Right lobe of liver (tissue), 6 donors: ENCODE measurements at regions not wholly inside any gene's neighbourhood (a gene's known extent, or its start where the extent isn't known, plus 50 kb on each side); places are given as distances from the start of the nearest gene placed in this dataset.
"Not testable (repeated sequence)": the region's sequence is repeated elsewhere in the genome, so short reads cannot be mapped to it uniquely, and the experiment has no call there.

Experiments used
- ATAC-seq, 4 donors: fragments of 200-7000 bp; cut with Tn5 transposase; one replicate each; pipeline ENCODE4 v1.9.1; 2020; ENCODE audit warnings: mild to moderate bottlenecking in 4 of 4, moderate library complexity in 4 of 4
- DNase-seq, 3 donors: peaks; one replicate each; pipeline ENCODE4 v3.0.0-alpha.2; 2020
- H3K27ac ChIP-seq, 3 donors: fragments of 200-600 bp; one replicate each; pipeline ENCODE4 v1.8.0; 2022
- H3K27me3 ChIP-seq, 2 donors: fragments of 200-600 bp; one replicate each; pipeline ENCODE4 v1.8.0; 2022
- H3K36me3 ChIP-seq, 4 donors: fragments of 200-600 bp; sonication (generic) in 1 of 4; one replicate each; pipeline versions ENCODE4 v1.5.1 to v1.8.0; 2017 to 2022; ENCODE audit warnings: control low read depth in 1 of 4
- H3K4me1 ChIP-seq, 4 donors: fragments of 200-600 bp; sonication (generic) in 1 of 4; one replicate each; pipeline versions ENCODE4 v1.5.1 to v1.8.0; 2017 to 2022; ENCODE audit warnings: control low read depth in 1 of 4
- H3K4me3 ChIP-seq, 3 donors: fragments of 200-600 bp; one replicate each; pipeline ENCODE4 v1.8.0; 2022
- H3K9me3 ChIP-seq, 4 donors: fragments of 200-600 bp; sonication (generic) in 1 of 4; one replicate each; pipeline versions ENCODE4 v1.5.1 to v1.8.0; 2017 to 2022; ENCODE audit warnings: control low read depth in 1 of 4
- POLR2A ChIP-seq: fragments of 450-650 bp; IDR thresholded peaks from one replicate; pipeline ENCODE4 v1.6.1; 2017; ENCODE audit warnings: antibody characterized with exemption, mild to moderate bottlenecking
- WGBS: methylation state at CpG from one replicate; pipeline ENCODE4 v1.1.6; 2018; ENCODE audit warnings: low coverage, low lambda C conversion rate; ENCODE audit not compliant: insufficient coverage; ENCODE audit errors: missing lambda C conversion rate; 5-methylcytosine and 5-hydroxymethylcytosine counted together
- intact Hi-C, 2 donors: fragments of 100-400 bp; cut with DNase I; formaldehyde crosslinking; loops; one replicate each; pipeline versions ENCODE4 v1.11.2 to v1.14.1; 2022
- TF ChIP-seq, protein P1 (sequence below), 4 donors: fragments of 200-600 bp in 3 of 4; fragments of 450-650 bp in 1 of 4; IDR thresholded peaks; one replicate each; pipeline versions ENCODE4 v1.5.1 to v1.8.0; 2016 to 2022; ENCODE audit warnings: antibody characterized with exemption in 4 of 4, mild to moderate bottlenecking in 2 of 4
- donor health status: DM: no; HTN: yes; CAD: no.
- donor health status: DM: no; HTN: no; CAD: no.
- donor health status: DM: no; HTN: no; CAD: no.
- donor health status: DM: no; HTN: yes; CAD: no.
- donor health status: DM: no; HTN: yes; CAD: no.

- Histone ChIP-seq H3K27me3 (no peaks in the 10 kb centered on the region), H3K4me1 (no peaks in the 10 kb centered on the region), H3K9me3 (peaks cover 0 to 3% (median 0%) of the 10 kb centered on the region in 4 donors), H3K36me3 (no peaks in the 10 kb centered on the region), H3K4me3 (no peak overlapping the region), H3K27ac (no peak overlapping the region)
- intact Hi-C loops = no loop called here
- ATAC-seq (no peak), DNase-seq (no peak)
- 50% methylated on average over 3 of the region's 3 CpGs for WGBS
- TF ChIP-seq POLR2A = no peak
- TF ChIP-seq, protein P1, sequence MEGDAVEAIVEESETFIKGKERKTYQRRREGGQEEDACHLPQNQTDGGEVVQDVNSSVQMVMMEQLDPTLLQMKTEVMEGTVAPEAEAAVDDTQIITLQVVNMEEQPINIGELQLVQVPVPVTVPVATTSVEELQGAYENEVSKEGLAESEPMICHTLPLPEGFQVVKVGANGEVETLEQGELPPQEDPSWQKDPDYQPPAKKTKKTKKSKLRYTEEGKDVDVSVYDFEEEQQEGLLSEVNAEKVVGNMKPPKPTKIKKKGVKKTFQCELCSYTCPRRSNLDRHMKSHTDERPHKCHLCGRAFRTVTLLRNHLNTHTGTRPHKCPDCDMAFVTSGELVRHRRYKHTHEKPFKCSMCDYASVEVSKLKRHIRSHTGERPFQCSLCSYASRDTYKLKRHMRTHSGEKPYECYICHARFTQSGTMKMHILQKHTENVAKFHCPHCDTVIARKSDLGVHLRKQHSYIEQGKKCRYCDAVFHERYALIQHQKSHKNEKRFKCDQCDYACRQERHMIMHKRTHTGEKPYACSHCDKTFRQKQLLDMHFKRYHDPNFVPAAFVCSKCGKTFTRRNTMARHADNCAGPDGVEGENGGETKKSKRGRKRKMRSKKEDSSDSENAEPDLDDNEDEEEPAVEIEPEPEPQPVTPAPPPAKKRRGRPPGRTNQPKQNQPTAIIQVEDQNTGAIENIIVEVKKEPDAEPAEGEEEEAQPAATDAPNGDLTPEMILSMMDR (IDR thresholded peaks at IDR 0.05) = no peak
These were observed 73.1 kb upstream of the COL8A1 start for GRCh38 chr3:99565331-99565730.

DNA sequence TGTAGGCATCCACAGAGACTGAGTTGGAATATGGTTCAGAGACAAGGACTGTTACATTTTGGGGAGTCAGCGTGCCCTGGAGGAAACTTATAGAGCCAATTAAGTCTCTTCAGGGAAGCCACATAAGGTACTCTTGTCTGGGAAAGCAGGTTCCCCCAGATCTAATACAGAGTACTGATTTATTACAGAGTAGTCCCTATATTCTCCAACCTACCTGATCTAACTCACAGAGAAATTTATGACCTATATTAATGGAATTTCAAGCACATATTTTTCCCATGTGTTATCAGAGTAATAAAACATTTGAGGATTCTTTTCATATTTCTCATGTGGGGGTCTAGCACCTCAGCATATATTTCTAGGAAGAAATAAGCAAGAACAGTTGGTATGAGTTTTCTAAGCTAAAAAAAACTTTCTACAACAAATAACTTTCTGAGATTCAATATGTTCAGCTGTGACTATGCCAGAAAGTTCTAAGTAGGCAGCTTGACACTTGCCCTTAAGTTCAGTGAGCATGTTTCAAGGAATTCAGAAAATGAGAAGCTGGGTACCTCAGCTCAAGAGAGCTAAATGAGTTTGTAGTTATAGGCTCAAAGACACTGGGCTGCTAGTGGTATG lies 75.3 kb upstream of the COL8A1 start:
- ATAC-seq (no peak), DNase-seq (no peak)
- no peaks in the 10 kb centered on the region for H3K36me3 ChIP-seq
- no peak overlapping the region for H3K27ac ChIP-seq
- TF ChIP-seq, protein P1 (IDR thresholded peaks at IDR 0.05) = no peak
- no peak for TF ChIP-seq POLR2A
- H3K9me3 ChIP-seq = peaks cover 0 to 3% (median 0%) of the 10 kb centered on the region in 4 donors
- H3K4me3 ChIP-seq = no peak overlapping the region
- 25% methylated on average over 1 of the region's 1 CpG for WGBS
- intact Hi-C loops = no loop called here
- H3K27me3 ChIP-seq = no peaks in the 10 kb centered on the region
- no peaks in the 10 kb centered on the region for H3K4me1 ChIP-seq

DNA sequence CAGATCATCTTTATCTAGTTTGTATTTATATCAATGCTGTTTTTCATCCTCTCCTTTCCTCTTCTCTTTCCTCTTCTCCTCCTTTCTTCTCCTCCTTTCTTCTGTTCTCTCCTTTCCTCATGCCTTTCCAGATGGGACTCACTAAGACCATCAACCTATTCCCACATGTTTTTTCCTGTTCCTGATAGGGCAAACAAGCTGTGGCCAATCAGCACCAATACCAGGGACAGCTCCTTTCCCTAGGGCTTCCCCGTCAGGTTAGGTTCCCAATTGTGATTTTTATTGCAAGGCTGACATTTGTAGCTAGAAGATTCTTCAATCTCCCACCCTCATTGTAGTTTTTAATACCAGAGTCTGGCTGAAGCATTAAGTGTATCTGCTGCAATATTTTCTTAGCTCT lies 76.3 kb upstream of the COL8A1 start:
- intact Hi-C loops = no loop called here
- WGBS = 31% methylated on average over 1 of the region's 1 CpG
- Histone ChIP-seq H3K27ac (no peak overlapping the region), H3K9me3 (peaks cover 0 to 3% (median 0%) of the 10 kb centered on the region in 4 donors), H3K36me3 (no peaks in the 10 kb centered on the region), H3K4me1 (no peaks in the 10 kb centered on the region), H3K27me3 (no peaks in the 10 kb centered on the region), H3K4me3 (no peak overlapping the region)
- no peak for TF ChIP-seq POLR2A
- TF ChIP-seq, protein P1 (IDR thresholded peaks at IDR 0.05) = no peak
- DNase-seq (no peak), ATAC-seq (no peak)

DNA sequence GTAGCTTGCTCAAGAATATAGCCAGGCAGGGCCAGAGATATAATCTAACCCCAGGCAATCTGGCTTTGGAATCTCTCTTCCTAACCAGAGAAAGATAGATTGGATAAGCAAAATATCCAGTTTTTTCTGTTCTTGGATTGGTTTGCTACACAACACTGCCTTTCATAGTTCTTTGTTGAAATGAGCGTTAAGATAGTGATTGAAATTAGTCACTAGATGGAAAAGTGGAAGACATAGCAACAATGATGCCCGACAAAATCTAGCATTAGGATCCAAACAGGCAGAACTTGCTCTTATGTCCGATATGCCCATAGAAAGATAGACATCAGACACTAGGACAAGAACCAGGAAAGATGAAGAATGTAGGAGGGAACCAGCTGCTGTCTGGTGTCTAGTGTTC lies 77.3 kb upstream of the COL8A1 start:
- TF ChIP-seq, protein P1 (IDR thresholded peaks at IDR 0.05) = no peak
- DNase-seq = no peak
- H3K36me3 ChIP-seq = no peaks in the 10 kb centered on the region
- ATAC-seq = no peak
- H3K4me1 ChIP-seq = no peaks in the 10 kb centered on the region
- 50% methylated on average over 3 of the region's 3 CpGs for WGBS
- intact Hi-C loops = no loop called here
- H3K27me3 ChIP-seq = no peaks in the 10 kb centered on the region
- H3K9me3 ChIP-seq = peaks cover 0 to 2% (median 0%) of the 10 kb centered on the region in 4 donors
- no peak overlapping the region for H3K4me3 ChIP-seq
- no peak overlapping the region for H3K27ac ChIP-seq

DNA sequence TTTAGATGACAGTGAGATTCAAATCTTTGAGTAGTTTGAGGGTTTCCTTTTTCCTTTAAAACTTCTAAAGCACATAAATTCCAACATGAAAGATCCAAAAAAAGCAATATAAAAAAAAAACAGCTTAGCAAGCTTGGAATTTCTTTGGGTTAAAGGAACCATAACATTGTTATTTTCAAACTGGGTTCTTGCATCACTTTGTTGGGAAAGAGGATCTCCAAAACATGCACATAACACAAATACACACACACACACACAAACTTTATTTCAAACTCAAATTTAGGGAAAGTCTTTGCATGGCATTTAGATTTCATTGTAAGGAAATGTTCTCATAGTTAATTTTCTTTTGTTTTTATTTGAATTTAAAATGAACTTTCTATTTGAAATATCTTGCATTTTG lies 79.2 kb upstream of the COL8A1 start:
- no peak for ATAC-seq
- TF ChIP-seq, protein P1 (IDR thresholded peaks at IDR 0.05) = no peak
- TF ChIP-seq POLR2A = no peak
- intact Hi-C loops = no loop called here

GRCh38 chr3:99555885-99556284 lies 82.5 kb upstream of the COL8A1 start:
- H3K9me3 ChIP-seq, intact Hi-C loops, ATAC-seq, H3K36me3 ChIP-seq, DNase-seq, H3K4me3 ChIP-seq, H3K27me3 ChIP-seq, H3K27ac ChIP-seq, H3K4me1 ChIP-seq: not testable (repeated sequence)
- WGBS = 82% methylated on average over 4 of the region's 5 CpGs

More for the DNA sequence above, 79.2 kb upstream of the COL8A1 start:
- Histone ChIP-seq H3K4me3 (no peak overlapping the region), H3K27me3 (no peaks in the 10 kb centered on the region), H3K27ac (no peak overlapping the region), H3K36me3 (no peaks in the 10 kb centered on the region), H3K4me1 (no peaks in the 10 kb centered on the region), H3K9me3 (no peaks in the 10 kb centered on the region)
- DNase-seq = no peak
